ENCODE measurements at regions not wholly inside any gene's neighbourhood (a gene's known extent, or its start where the extent isn't known, plus 50 kb on each side); places are given as distances from the start of the nearest gene placed in this dataset.

GRCh38 chr18:11320986-11321385 lies 171.6 kb upstream of the PIEZO2 start:
- no peaks in the 10 kb centered on the region for H3K4me1 Mint-ChIP-seq
- Histone ChIP-seq H2AFZ (no peak overlapping the region; the same call in 1 of the 2 replicates), H3K36me3 (ENCODE audit: insufficient read depth) (no peaks in the 10 kb centered on the region), H3K4me2 (no peak overlapping the region), H3K9me2 (ENCODE audit: insufficient read depth) (0 out of 2 replicates have a peak, but pooled peaks cover 2% of the 10 kb centered on the region), H4K20me1 (replicated peaks; ENCODE audit: insufficient read depth) (no peaks in the 10 kb centered on the region), H3K4me1 (ENCODE audit: insufficient read depth) (no peaks in the 10 kb centered on the region), H3K27ac (ENCODE audit: low read depth) (no peak overlapping the region), H3K27me3 (ENCODE audit: insufficient read depth) (no peaks in the 10 kb centered on the region), H3F3A (replicated peaks; ENCODE audit: low read depth) (no peaks in the 10 kb centered on the region), H3K4me3 (no peak overlapping the region), H3K79me2 (replicated peaks; ENCODE audit: insufficient read depth) (no peaks in the 10 kb centered on the region)
- no peaks in the 10 kb centered on the region for H3K36me3 Mint-ChIP-seq (ENCODE audit: low read depth)
- no peak overlapping the region for H3K4me3 Mint-ChIP-seq
- DNase-seq (ENCODE audit: low spot score) (no peak), ATAC-seq (no peak)
- peaks cover 2% of the 10 kb centered on the region for H3K27me3 Mint-ChIP-seq (ENCODE audit: insufficient read depth, low read depth, poor library complexity)
- TF ChIP-seq POLR2AphosphoS5 (IDR thresholded peaks at IDR 0.05; ENCODE audit: low read depth) = no peak
- TF ChIP-seq REST (IDR thresholded peaks at IDR 0.05; ENCODE audit: unreplicated experiment) = no peak
- TF ChIP-seq CREB1 (CRISPR knock-in tag; IDR thresholded peaks at IDR 0.05; ENCODE audit: low read depth) = no peak
- no peak for TF ChIP-seq CTCF (conservative IDR thresholded peaks at IDR 0.05; ENCODE audit: low read depth in 2 of 2)
- no peak for TF ChIP-seq ZNF462 (CRISPR knock-in tag; IDR thresholded peaks at IDR 0.05)
- no peak for TF ChIP-seq STAT1 (IDR thresholded peaks at IDR 0.05; ENCODE audit: unreplicated experiment)
- no peak for TF ChIP-seq ETS1 (IDR thresholded peaks at IDR 0.05)
- TF ChIP-seq ZNF114 (CRISPR knock-in tag; IDR thresholded peaks at IDR 0.05) = no peak
- no peak for TF ChIP-seq EZH2 (IDR thresholded peaks at IDR 0.05; ENCODE audit: low read depth, unreplicated experiment)
- TF ChIP-seq NANOG (IDR thresholded peaks at IDR 0.05; ENCODE audit: borderline replicate concordance) = no peak
- TF ChIP-seq JUNB (IDR thresholded peaks at IDR 0.05; ENCODE audit: unreplicated experiment) = no peak
- no peak for TF ChIP-seq EZH2phosphoT487 (IDR thresholded peaks at IDR 0.05; ENCODE audit: unreplicated experiment)
- TF ChIP-seq ZNF331 (CRISPR knock-in tag; IDR thresholded peaks at IDR 0.05; ENCODE audit: low read depth) = no peak
- H3K27ac Mint-ChIP-seq = no peak overlapping the region
- no peaks in the 10 kb centered on the region for H3K9me3 Mint-ChIP-seq
